Epithelial cell of proximal tubule (primary cell): ENCODE measurements at regions not wholly inside any gene's neighbourhood (a gene's known extent, or its start where the extent isn't known, plus 50 kb on each side); places are given as distances from the start of the nearest gene placed in this dataset.

ENCODE experiments used
- DNase-seq: peaks from one replicate; pipeline ENCODE4 v3.0.0-alpha.2; 2011; ENCODE audit warnings: low read depth
- H3K4me3 ChIP-seq: 2 replicates; pipeline ENCODE4 v1.5.1; 2011; ENCODE audit warnings: low read depth, mild to moderate bottlenecking, low read length
- TF ChIP-seq, protein P1 (sequence below): conservative IDR thresholded peaks from 2 replicates; pipeline ENCODE4 v1.5.1; 2012; ENCODE audit warnings: low read depth, mild to moderate bottlenecking, low read length

DNA sequence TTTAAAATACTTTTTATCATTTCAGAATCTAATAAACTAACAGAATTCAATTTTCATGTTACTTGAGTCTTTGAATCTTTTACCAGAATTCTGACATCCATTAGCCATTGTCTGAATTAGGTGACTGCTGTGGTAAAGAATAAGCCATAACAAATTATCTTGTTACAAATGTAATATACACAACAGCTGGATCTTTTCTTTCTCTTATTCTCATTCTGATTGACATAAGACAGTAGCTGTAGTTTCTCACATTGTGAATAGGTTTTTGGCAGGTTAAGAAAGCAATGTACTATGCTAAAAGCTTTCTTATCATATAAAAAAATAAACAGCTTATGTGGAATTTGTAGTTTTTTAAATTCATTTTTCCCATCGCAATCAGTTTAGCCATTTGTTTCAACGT is 734.0 kb upstream of the PCDH9 start:
- H3K4me3 ChIP-seq = no peak overlapping the region
- no peak for DNase-seq
- TF ChIP-seq, protein P1, sequence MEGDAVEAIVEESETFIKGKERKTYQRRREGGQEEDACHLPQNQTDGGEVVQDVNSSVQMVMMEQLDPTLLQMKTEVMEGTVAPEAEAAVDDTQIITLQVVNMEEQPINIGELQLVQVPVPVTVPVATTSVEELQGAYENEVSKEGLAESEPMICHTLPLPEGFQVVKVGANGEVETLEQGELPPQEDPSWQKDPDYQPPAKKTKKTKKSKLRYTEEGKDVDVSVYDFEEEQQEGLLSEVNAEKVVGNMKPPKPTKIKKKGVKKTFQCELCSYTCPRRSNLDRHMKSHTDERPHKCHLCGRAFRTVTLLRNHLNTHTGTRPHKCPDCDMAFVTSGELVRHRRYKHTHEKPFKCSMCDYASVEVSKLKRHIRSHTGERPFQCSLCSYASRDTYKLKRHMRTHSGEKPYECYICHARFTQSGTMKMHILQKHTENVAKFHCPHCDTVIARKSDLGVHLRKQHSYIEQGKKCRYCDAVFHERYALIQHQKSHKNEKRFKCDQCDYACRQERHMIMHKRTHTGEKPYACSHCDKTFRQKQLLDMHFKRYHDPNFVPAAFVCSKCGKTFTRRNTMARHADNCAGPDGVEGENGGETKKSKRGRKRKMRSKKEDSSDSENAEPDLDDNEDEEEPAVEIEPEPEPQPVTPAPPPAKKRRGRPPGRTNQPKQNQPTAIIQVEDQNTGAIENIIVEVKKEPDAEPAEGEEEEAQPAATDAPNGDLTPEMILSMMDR = no peak

DNA sequence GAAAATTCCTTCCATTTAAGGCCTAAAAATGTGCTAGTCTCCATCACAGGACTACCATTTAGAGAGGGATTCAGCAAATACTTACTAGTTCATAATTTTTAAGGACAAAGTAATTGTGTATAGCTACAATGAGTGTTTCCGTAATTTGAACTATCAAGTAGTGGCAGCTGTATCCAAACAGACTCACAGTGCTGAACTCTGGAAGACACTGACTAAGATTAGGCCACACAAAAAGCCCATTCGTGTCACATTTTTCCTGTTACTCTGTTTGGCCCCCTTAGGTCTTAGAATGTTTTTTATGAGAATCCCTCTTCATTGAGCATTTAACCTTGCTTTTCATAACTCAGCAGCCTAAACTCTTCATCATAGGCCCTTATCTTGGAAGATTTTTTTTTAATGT is 731.2 kb upstream of the PCDH9 start:
- TF ChIP-seq, protein P1 = no peak
- no peak overlapping the region for H3K4me3 ChIP-seq

DNA sequence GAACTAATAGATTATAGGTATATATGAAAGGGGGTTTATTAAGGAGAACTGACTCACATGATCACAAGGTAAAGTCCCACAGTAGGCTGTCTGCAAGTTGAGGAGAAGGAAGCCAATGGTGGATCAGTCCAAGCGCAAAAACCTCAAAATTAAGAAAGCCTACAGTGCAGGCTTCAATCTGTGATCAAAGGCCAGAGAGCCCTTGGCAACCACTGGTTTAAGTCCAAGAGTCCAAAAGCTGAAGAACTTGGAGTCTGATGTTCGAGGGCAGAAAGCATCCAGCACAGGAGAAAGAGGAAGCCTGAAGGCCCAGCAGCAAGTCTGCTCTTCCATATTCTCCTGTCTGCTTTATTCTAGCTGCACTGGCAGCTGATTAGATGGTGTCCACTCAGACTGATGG is 721.3 kb upstream of the PCDH9 start:
- DNase-seq = no peak
- H3K4me3 ChIP-seq = no peak overlapping the region
- TF ChIP-seq, protein P1 = no peak

More for the DNA sequence above, 731.2 kb upstream of the PCDH9 start:
- no peak for DNase-seq

DNA sequence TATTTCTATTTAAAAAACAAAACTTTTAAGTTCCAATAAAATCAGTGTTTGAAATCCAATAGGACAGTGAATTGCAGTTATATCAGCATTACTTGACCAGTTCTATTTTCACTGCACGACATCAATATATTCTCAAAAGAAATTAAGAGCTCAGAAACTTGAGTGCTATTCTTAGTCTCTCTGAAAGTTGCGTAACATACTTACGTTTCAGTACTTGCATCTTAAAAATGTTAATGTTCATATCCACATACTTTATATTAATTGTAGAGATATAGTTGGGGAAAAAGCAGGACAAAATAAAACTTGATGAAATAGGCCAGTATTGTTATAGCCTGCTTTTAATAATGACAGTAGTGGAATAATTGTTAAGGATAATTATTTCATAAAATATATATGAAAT is 720.5 kb upstream of the PCDH9 start:
- TF ChIP-seq, protein P1 = no peak
- no peak overlapping the region for H3K4me3 ChIP-seq
- DNase-seq = no peak

DNA sequence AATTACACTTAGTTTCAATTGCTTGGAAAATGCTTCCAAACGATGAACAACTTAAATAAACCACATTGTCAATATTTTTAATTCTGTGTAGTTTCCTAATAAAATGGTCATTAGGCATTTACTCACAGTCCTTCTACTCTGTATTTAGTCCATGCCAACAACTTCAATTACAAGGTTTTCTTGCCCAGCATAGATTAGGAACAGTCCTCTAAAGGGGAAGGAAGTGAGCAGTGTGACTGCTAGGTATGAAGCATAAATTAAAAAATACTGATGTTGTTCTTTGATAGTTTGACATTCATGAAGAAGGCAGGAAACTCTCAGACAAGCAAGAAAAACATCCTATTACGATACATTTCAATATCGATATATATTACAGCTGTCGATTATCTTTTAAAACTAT is 716.0 kb upstream of the PCDH9 start:
- TF ChIP-seq, protein P1 = no peak
- no peak for DNase-seq
- no peak overlapping the region for H3K4me3 ChIP-seq

DNA sequence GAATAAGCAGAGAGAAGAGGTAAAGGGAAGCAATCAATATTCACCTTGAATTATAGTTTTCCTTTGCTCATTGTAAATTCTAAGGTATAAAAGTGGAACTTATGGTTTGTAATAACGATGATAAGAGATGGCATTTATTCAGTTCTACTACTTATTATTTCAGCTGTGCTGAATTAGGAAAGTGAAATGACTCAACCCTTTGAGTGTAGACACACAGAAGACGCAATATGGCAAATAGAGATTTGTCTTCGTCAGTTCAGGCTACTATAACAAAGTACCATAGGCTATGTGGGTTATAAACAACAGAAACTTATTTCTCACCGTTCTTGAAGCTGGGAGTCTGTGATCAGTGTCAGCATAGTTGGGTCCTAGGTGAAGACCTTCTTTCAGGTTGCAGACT is 713.0 kb upstream of the PCDH9 start:
- H3K4me3 ChIP-seq = no peak overlapping the region
- TF ChIP-seq, protein P1 = no peak
- DNase-seq = no peak

DNA sequence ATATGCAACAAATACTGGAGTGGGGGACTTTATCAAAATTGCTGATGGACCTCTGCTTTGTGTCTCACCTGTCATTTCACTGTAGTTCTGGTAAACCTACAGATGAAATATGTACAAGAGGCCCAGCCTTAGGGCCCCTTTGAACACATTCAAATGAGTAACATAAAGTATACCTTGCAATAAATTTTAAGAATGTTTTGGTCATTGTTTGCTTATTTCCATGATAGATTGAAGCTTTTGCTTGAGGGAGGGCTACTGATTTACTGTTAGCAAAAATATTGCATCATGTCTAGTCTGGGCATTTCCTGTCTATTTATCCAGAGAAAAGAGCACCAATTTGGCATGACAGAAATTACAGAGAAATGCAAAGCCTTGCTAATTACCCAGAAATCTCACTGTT is 705.5 kb upstream of the PCDH9 start:
- no peak for DNase-seq
- no peak overlapping the region for H3K4me3 ChIP-seq
- TF ChIP-seq, protein P1 = no peak
